ENCODE measurements at regions not wholly inside any gene's neighbourhood (a gene's known extent, or its start where the extent isn't known, plus 50 kb on each side); places are given as distances from the start of the nearest gene placed in this dataset.

DNA sequence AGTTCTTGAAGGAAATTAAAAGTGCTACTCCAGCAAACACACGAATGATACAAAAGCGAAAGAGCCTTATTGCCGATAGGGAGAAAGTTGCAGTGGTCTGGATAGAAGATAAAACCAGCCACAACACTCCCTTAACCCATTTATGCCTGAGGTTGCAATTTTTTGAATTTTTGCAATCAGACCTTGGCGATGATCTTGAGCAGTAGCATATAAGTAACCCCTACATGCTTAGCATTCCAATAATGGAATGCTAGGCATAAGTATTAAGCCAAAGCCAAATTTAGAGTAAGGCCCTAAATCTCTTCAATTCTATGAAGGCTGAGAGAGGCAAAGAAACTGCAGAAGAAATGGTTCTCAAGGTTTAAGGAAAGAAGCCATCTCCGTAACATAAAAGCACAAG lies 153.5 kb downstream of the SLC28A3 start:
- TF ChIP-seq YY1 (IDR thresholded peaks at IDR 0.05; ENCODE audit: insufficient read depth, insufficient read length): no peak
- no peak for TF ChIP-seq SUZ12 (IDR thresholded peaks at IDR 0.05; ENCODE audit: extremely low read depth, insufficient read depth, insufficient read length)
